Endodermal cell (in vitro differentiated cells): ENCODE measurements at regions not wholly inside any gene's neighbourhood (a gene's known extent, or its start where the extent isn't known, plus 50 kb on each side); places are given as distances from the start of the nearest gene placed in this dataset.

Experiments used
- DNase-seq: peaks from one replicate; pipeline ENCODE4 v3.0.0-alpha.2; 2017
- H3K27ac ChIP-seq: 2 replicates; pipeline ENCODE4 v1.5.1; 2013; ENCODE audit warnings: mild to moderate bottlenecking, low read depth, low read length, moderate library complexity
- H3K27me3 ChIP-seq: 2 replicates; pipeline ENCODE4 v1.6.1; 2013; ENCODE audit warnings: mild to moderate bottlenecking, low read length, moderate library complexity; ENCODE audit not compliant: insufficient read depth, control insufficient read depth, poor library complexity, severe bottlenecking
- H3K36me3 ChIP-seq: 2 replicates; pipeline ENCODE4 v1.7.0; 2013; ENCODE audit warnings: mild to moderate bottlenecking, low read length, moderate library complexity; ENCODE audit not compliant: control insufficient read depth, insufficient read depth
- H3K4me1 ChIP-seq: one replicate; pipeline ENCODE4 v1.7.0; 2013; ENCODE audit warnings: low read length; ENCODE audit not compliant: control insufficient read depth, insufficient read depth
- H3K4me3 ChIP-seq: 2 replicates; pipeline ENCODE4 v1.5.1; 2013; ENCODE audit warnings: mild to moderate bottlenecking, low read length, moderate library complexity
- H3K9ac ChIP-seq: 2 replicates; pipeline ENCODE4 v1.6.1; 2013; ENCODE audit warnings: mild to moderate bottlenecking, low read length, moderate library complexity; ENCODE audit not compliant: poor library complexity, severe bottlenecking; ENCODE audit errors: extremely low read depth
- H3K9me3 ChIP-seq: 2 replicates; pipeline ENCODE4 v1.6.1; 2013; ENCODE audit warnings: mild to moderate bottlenecking, low read length, moderate library complexity; ENCODE audit not compliant: control insufficient read depth
- H3K27ac Mint-ChIP-seq: 2 replicates; pipeline ENCODE4 v1.8.0; 2020; ENCODE audit warnings: mixed read lengths
- H3K27me3 Mint-ChIP-seq: 2 replicates; pipeline ENCODE4 v1.8.0; 2021; ENCODE audit warnings: mild to moderate bottlenecking, mixed read lengths; ENCODE audit not compliant: insufficient read depth
- H3K36me3 Mint-ChIP-seq: 2 replicates; pipeline ENCODE4 v1.8.0; 2020; ENCODE audit warnings: low read depth, mixed read lengths
- H3K4me1 Mint-ChIP-seq: 2 replicates; pipeline ENCODE4 v1.8.0; 2020; ENCODE audit warnings: mixed read lengths
- H3K4me3 Mint-ChIP-seq: 2 replicates; pipeline ENCODE4 v1.8.0; 2020; ENCODE audit warnings: mild to moderate bottlenecking, moderate library complexity, mixed read lengths
- H3K9me3 Mint-ChIP-seq: 2 replicates; pipeline ENCODE4 v1.8.0; 2020; ENCODE audit warnings: mild to moderate bottlenecking, mixed read lengths
- CTCF ChIP-seq: fragments of 200-600 bp; sonication (generic); conservative IDR thresholded peaks from 2 replicates; pipeline ENCODE4 v1.5.0; 2021; ENCODE audit warnings: antibody characterized with exemption, mild to moderate bottlenecking
- WGBS, 2 experiments: methylation state at CpG; one replicate each; pipeline versions ENCODE4 v1.1.5 to v1.1.7; 2013; ENCODE audit warnings: missing lambda C conversion rate in 2 of 2, mixed read lengths in 1 of 2; ENCODE audit not compliant: insufficient coverage in 1 of 2, insufficient read length in 1 of 2; 5-methylcytosine and 5-hydroxymethylcytosine counted together

GRCh38 chr2:181157326-181157725 is 176.9 kb downstream of the UBE2E3 start:
- no peak for TF ChIP-seq CTCF
- Mint-ChIP-seq H3K4me1 (no peaks in the 10 kb centered on the region), H3K27ac (no peak overlapping the region), H3K9me3 (peaks cover 15% of the 10 kb centered on the region), H3K36me3 (no peaks in the 10 kb centered on the region), H3K4me3 (no peak overlapping the region), H3K27me3 (no peaks in the 10 kb centered on the region)
- no peaks in the 10 kb centered on the region for H3K36me3 ChIP-seq
- WGBS, 2 experiments = 94 to 100% methylated on average over 2 to 3 of the region's 4 CpGs
- H3K27me3 ChIP-seq = no peaks in the 10 kb centered on the region
- H3K4me3 ChIP-seq = no peak overlapping the region
- no peak for DNase-seq
- no peak overlapping the region for H3K27ac ChIP-seq
- H3K9me3 ChIP-seq = peaks cover 11% of the 10 kb centered on the region
- no peak overlapping the region for H3K9ac ChIP-seq
- no peaks in the 10 kb centered on the region for H3K4me1 ChIP-seq

GRCh38 chr2:181158427-181158826 is 178.0 kb downstream of the UBE2E3 start:
- H3K27ac Mint-ChIP-seq = no peak overlapping the region
- Histone ChIP-seq H3K4me1 (no peaks in the 10 kb centered on the region), H3K4me3 (no peak overlapping the region), H3K9me3 (peaks cover 11% of the 10 kb centered on the region), H3K36me3 (no peaks in the 10 kb centered on the region), H3K27ac (no peak overlapping the region), H3K9ac (no peak overlapping the region), H3K27me3 (no peaks in the 10 kb centered on the region)
- no peak for TF ChIP-seq CTCF
- 90 to 91% methylated on average over 1 of the region's 1 CpG for WGBS, 2 experiments
- DNase-seq = no peak
- no peaks in the 10 kb centered on the region for H3K36me3 Mint-ChIP-seq
- H3K9me3 Mint-ChIP-seq = peaks cover 15% of the 10 kb centered on the region
- H3K4me1 Mint-ChIP-seq = no peaks in the 10 kb centered on the region
- no peaks in the 10 kb centered on the region for H3K27me3 Mint-ChIP-seq
- no peak overlapping the region for H3K4me3 Mint-ChIP-seq

- Histone ChIP-seq H3K27me3 (no peaks in the 10 kb centered on the region), H3K36me3 (no peaks in the 10 kb centered on the region), H3K27ac (no peak overlapping the region), H3K9me3 (no peaks in the 10 kb centered on the region), H3K4me3 (no peak overlapping the region), H3K9ac (no peak overlapping the region), H3K4me1 (no peaks in the 10 kb centered on the region)
- H3K4me3 Mint-ChIP-seq = no peak overlapping the region
- peaks cover 3% of the 10 kb centered on the region for H3K9me3 Mint-ChIP-seq
- no peak for DNase-seq
- WGBS, 2 experiments = 100% methylated on average over 1 of the region's 1 CpG; no CpG with 5 or more reads in 1 of the 2 experiments
- no peak overlapping the region for H3K27ac Mint-ChIP-seq
- no peaks in the 10 kb centered on the region for H3K4me1 Mint-ChIP-seq
- no peak for TF ChIP-seq CTCF
- no peaks in the 10 kb centered on the region for H3K36me3 Mint-ChIP-seq
- no peaks in the 10 kb centered on the region for H3K27me3 Mint-ChIP-seq
These were observed 181.2 kb downstream of the UBE2E3 start for GRCh38 chr2:181161615-181162014.
